ENCODE measurements at regions not wholly inside any gene's neighbourhood (a gene's known extent, or its start where the extent isn't known, plus 50 kb on each side); places are given as distances from the start of the nearest gene placed in this dataset.

DNA sequence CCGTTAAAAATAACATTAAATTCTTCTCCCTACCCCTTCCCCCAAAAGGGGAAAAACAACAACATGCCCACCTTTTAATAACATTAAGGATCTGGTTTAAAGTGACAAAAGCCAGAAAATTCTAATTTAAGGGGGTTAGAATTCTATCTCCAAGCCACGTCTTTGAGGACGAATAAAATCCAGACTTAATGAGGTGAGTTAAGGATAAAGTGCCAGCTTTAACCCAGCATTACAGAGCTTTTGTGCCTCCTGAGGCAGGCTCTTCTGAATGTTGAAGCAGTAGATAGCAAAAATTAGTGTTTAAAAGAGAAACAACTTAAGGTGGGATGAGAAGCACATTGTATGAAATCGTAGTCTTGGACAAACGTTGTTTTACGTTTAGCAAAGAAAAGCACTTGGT, 329.0 kb upstream of the MPDZ start:
- Histone ChIP-seq H3K36me3 (ENCODE audit: control insufficient read depth, insufficient read depth, low read length) (no peaks in the 10 kb centered on the region), H3K27ac (ENCODE audit: insufficient read depth, low read length) (no peak overlapping the region), H4K20me1 (ENCODE audit: control insufficient read depth, extremely low read depth, insufficient read depth, low read length) (no peaks in the 10 kb centered on the region), H3K4me1 (ENCODE audit: control insufficient read depth, extremely low read depth, insufficient read depth, low read length) (no peaks in the 10 kb centered on the region), H3K4me2 (ENCODE audit: extremely low read depth, insufficient read depth, low read length) (no peak overlapping the region), H2AFZ (ENCODE audit: low read length) (peak overlapping the region; percentile 54), H3K27me3 (ENCODE audit: control insufficient read depth, insufficient read depth, low read length) (no peaks in the 10 kb centered on the region), H3K4me3 (replicated peaks in 1 of 4; ENCODE audit: control extremely low read depth in 1 of 4, insufficient read depth in 1 of 4, low read depth in 3 of 4, low read length in 4 of 4) (peak overlapping the region in 1 of 4 experiments; percentile 34), H3K79me2 (ENCODE audit: control insufficient read depth, insufficient read depth, low read length) (no peaks in the 10 kb centered on the region), H3K9ac (ENCODE audit: insufficient read depth, low read length) (no peak overlapping the region), H3K9me3 (ENCODE audit: control insufficient read depth, insufficient read depth, low read depth, low read length) (no peaks in the 10 kb centered on the region)
- DNase-seq (ENCODE audit: low read depth in 2 of 2), result no peak
- TF ChIP-seq, protein P1, sequence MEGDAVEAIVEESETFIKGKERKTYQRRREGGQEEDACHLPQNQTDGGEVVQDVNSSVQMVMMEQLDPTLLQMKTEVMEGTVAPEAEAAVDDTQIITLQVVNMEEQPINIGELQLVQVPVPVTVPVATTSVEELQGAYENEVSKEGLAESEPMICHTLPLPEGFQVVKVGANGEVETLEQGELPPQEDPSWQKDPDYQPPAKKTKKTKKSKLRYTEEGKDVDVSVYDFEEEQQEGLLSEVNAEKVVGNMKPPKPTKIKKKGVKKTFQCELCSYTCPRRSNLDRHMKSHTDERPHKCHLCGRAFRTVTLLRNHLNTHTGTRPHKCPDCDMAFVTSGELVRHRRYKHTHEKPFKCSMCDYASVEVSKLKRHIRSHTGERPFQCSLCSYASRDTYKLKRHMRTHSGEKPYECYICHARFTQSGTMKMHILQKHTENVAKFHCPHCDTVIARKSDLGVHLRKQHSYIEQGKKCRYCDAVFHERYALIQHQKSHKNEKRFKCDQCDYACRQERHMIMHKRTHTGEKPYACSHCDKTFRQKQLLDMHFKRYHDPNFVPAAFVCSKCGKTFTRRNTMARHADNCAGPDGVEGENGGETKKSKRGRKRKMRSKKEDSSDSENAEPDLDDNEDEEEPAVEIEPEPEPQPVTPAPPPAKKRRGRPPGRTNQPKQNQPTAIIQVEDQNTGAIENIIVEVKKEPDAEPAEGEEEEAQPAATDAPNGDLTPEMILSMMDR (conservative IDR thresholded peaks at IDR 0.05 in 1 of 2, IDR thresholded peaks at IDR 0.05 in 1 of 2; ENCODE audit: low read depth in 1 of 2, low read length in 2 of 2), result no peak
- no peak for TF ChIP-seq EZH2 (IDR thresholded peaks at IDR 0.05; ENCODE audit: low read length, missing control alignments)

DNA sequence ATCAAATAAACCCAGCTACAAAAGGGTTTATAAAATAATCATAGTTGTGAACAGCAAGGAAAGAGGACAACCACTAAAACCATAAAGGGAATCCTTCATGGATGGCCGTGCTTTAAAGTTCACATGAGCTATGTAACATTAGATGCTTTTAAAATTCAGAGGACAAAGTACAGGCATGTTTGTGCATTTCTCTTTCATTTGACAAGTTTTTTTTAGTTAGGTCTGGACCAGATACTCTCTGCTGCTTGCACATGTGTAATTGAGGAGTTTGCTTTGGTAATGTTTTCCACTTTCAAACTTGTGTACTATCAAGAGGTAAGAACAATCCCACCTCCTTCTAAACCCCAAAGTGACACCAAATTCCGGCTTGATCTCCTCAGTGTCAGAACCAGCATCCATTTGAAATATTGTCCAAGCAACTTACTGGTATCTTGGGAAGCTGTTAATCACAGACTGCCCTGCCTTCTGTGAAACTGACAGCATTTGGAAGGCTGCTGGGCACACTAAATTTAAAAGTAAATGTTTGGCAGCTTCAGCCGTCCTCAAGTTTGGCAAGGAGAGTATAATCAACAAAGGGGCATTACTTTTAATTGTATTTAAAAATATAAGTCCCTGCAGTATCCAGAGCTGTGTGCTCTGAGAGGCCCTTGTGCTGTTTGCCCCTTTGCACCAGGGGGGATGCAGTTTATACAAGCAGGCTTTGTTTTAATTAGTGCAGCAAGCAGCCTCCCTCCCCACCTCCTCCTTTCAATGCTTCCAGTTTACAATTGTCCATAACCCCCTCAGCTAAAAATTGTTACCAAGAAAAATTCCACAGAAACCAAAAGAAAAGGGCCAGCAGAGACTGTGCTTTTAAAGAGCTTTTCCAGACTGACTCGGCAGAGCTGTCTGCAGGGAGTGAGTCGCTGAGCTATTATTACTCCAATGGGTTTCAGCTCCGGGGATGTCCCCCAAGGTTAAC, 328.3 kb upstream of the MPDZ start:
- H3K4me2 ChIP-seq (ENCODE audit: extremely low read depth, insufficient read depth, low read length), result no peak overlapping the region
- TF ChIP-seq EZH2 (IDR thresholded peaks at IDR 0.05; ENCODE audit: low read length, missing control alignments), result no peak
- TF ChIP-seq, protein P1 (conservative IDR thresholded peaks at IDR 0.05 in 1 of 2, IDR thresholded peaks at IDR 0.05 in 1 of 2; ENCODE audit: low read depth in 1 of 2, low read length in 2 of 2), result no peak
- peak overlapping the region in 1 of 4 experiments; percentile 34 for H3K4me3 ChIP-seq (replicated peaks in 1 of 4; ENCODE audit: control extremely low read depth in 1 of 4, insufficient read depth in 1 of 4, low read depth in 3 of 4, low read length in 4 of 4)
- H3K27me3 ChIP-seq (ENCODE audit: control insufficient read depth, insufficient read depth, low read length), result no peaks in the 10 kb centered on the region
- no peaks in the 10 kb centered on the region for H3K9me3 ChIP-seq (ENCODE audit: control insufficient read depth, insufficient read depth, low read depth, low read length)
- no peaks in the 10 kb centered on the region for H3K4me1 ChIP-seq (ENCODE audit: control insufficient read depth, extremely low read depth, insufficient read depth, low read length)
- H2AFZ ChIP-seq (ENCODE audit: low read length), result peak overlapping the region; percentile 7
- no peaks in the 10 kb centered on the region for H4K20me1 ChIP-seq (ENCODE audit: control insufficient read depth, extremely low read depth, insufficient read depth, low read length)
- no peak overlapping the region for H3K27ac ChIP-seq (ENCODE audit: insufficient read depth, low read length)
- no peaks in the 10 kb centered on the region for H3K79me2 ChIP-seq (ENCODE audit: control insufficient read depth, insufficient read depth, low read length)
- DNase-seq (ENCODE audit: low read depth in 2 of 2), result peak in 1 of 2 donors; percentile 40
- H3K9ac ChIP-seq (ENCODE audit: insufficient read depth, low read length), result no peak overlapping the region
- H3K36me3 ChIP-seq (ENCODE audit: control insufficient read depth, insufficient read depth, low read length), result no peaks in the 10 kb centered on the region

DNA sequence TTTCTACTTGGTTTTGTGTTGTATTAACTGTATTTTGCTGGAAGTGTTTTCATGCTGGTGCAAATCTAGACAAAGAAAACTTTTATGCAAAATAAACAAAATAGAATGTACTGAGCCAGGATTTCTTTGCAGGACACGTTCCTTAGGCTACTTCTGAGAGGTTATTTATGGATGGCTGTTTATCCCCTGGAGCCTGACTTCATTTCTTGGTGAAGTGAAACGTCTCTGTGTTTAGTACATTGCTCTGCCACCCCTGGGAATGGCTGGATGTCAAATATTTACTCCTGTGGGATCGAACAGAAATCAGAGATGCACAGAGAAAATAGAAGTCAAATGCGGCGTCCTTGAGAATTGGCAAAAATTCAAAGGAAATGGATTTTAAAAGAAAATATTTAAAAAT, 327.1 kb upstream of the MPDZ start:
- H3K27ac ChIP-seq (ENCODE audit: insufficient read depth, low read length), result no peak overlapping the region
- no peaks in the 10 kb centered on the region for H3K36me3 ChIP-seq (ENCODE audit: control insufficient read depth, insufficient read depth, low read length)
- no peak overlapping the region for H2AFZ ChIP-seq (ENCODE audit: low read length)
- no peaks in the 10 kb centered on the region for H3K9me3 ChIP-seq (ENCODE audit: control insufficient read depth, insufficient read depth, low read depth, low read length)
- H3K79me2 ChIP-seq (ENCODE audit: control insufficient read depth, insufficient read depth, low read length), result no peaks in the 10 kb centered on the region
- H3K9ac ChIP-seq (ENCODE audit: insufficient read depth, low read length), result no peak overlapping the region
- DNase-seq (ENCODE audit: low read depth in 2 of 2), result no peak
- no peaks in the 10 kb centered on the region for H4K20me1 ChIP-seq (ENCODE audit: control insufficient read depth, extremely low read depth, insufficient read depth, low read length)
- no peaks in the 10 kb centered on the region for H3K27me3 ChIP-seq (ENCODE audit: control insufficient read depth, insufficient read depth, low read length)
- TF ChIP-seq, protein P1 (conservative IDR thresholded peaks at IDR 0.05 in 1 of 2, IDR thresholded peaks at IDR 0.05 in 1 of 2; ENCODE audit: low read depth in 1 of 2, low read length in 2 of 2), result no peak
- H3K4me2 ChIP-seq (ENCODE audit: extremely low read depth, insufficient read depth, low read length), result no peak overlapping the region
- H3K4me1 ChIP-seq (ENCODE audit: control insufficient read depth, extremely low read depth, insufficient read depth, low read length), result no peaks in the 10 kb centered on the region
- H3K4me3 ChIP-seq (replicated peaks in 1 of 4; ENCODE audit: control extremely low read depth in 1 of 4, insufficient read depth in 1 of 4, low read depth in 3 of 4, low read length in 4 of 4), result no peak overlapping the region
